Kidney (tissue), 13 donors: ENCODE measurements at regions not wholly inside any gene's neighbourhood (a gene's known extent, or its start where the extent isn't known, plus 50 kb on each side); places are given as distances from the start of the nearest gene placed in this dataset.

Experiments
- DNase-seq, 5 donors: peaks; one replicate each; pipeline ENCODE4 v3.0.0-alpha.2; 2013 to 2020
- FAIRE-seq: peaks from 2 replicates; lab custom pipeline; 2012; peaks lifted over from hg19 to GRCh38; lab: Jason Lieb, UNC
- H3K27ac ChIP-seq, 2 donors: one replicate each; pipeline ENCODE4 v1.7.0; 2013; ENCODE audit warnings: low read depth in 2 of 2, low read length in 2 of 2, inconsistent platforms in 1 of 2
- H3K27me3 ChIP-seq: one replicate; pipeline ENCODE4 v1.7.1; 2013; ENCODE audit warnings: low read length, inconsistent platforms; ENCODE audit not compliant: control insufficient read depth, insufficient read depth
- H3K36me3 ChIP-seq, 3 donors: one replicate each; pipeline versions ENCODE4 v1.7.0 to v1.7.1; 2013; ENCODE audit warnings: low read length in 3 of 3, control low read depth in 1 of 3, inconsistent platforms in 1 of 3; ENCODE audit not compliant: insufficient read depth in 3 of 3, control insufficient read depth in 2 of 3
- H3K4me1 ChIP-seq, 3 donors: one replicate each; pipeline versions ENCODE4 v1.7.0 to v1.7.1; 2013; ENCODE audit warnings: low read length in 3 of 3, inconsistent platforms in 1 of 3, low read depth in 1 of 3; ENCODE audit not compliant: control insufficient read depth in 2 of 3, insufficient read depth in 2 of 3
- H3K4me3 ChIP-seq, 3 donors: one replicate each; pipeline versions ENCODE4 v1.7.0 to v1.8.1; 2013; ENCODE audit warnings: low read length in 3 of 3, control low read depth in 1 of 3, inconsistent platforms in 1 of 3
- H3K9ac ChIP-seq, 3 donors: one replicate each; pipeline versions ENCODE4 v1.7.0 to v1.7.1; 2013; ENCODE audit warnings: low read length in 3 of 3, control low read depth in 1 of 3, inconsistent platforms in 1 of 3
- H3K9me3 ChIP-seq, 3 donors: one replicate each; pipeline versions ENCODE4 v1.7.0 to v1.7.1; 2013; ENCODE audit warnings: low read length in 3 of 3, control low read depth in 1 of 3, inconsistent platforms in 1 of 3; ENCODE audit not compliant: control insufficient read depth in 2 of 3, insufficient read depth in 1 of 3
- CTCF ChIP-seq: IDR thresholded peaks from 3 replicates; pipeline ENCODE4 v1.5.1; 2012; ENCODE audit warnings: mild to moderate bottlenecking, moderate library complexity, borderline replicate concordance; ENCODE audit not compliant: insufficient read depth; ENCODE audit errors: extremely low read depth
- intact Hi-C: fragments of 100-400 bp; cut with DNase I; formaldehyde crosslinking; loops from one replicate; pipeline ENCODE4 v1.11.1; 2022
- donor health status: control.
- donor health status: control.
- donor health status: control.
- donor health status: control.
- donor health status: control.
- donor health status: DM: yes; HTN: yes; CAD: no.
- donor health status: Normal renal cell carcinoma (clear cell type).

GRCh38 chr2:21694079-21694878, 570.5 kb downstream of the TDRD15 start:
- no peak for TF ChIP-seq CTCF
- no peaks in the 10 kb centered on the region for H3K4me1 ChIP-seq
- H3K9me3 ChIP-seq = no peaks in the 10 kb centered on the region
- H3K27me3 ChIP-seq = no peaks in the 10 kb centered on the region
- DNase-seq (no peak), FAIRE-seq (no peak)
- no peaks in the 10 kb centered on the region for H3K36me3 ChIP-seq
- no peak overlapping the region for H3K27ac ChIP-seq
- H3K4me3 ChIP-seq = no peak overlapping the region
- intact Hi-C loops = no loop called here
- no peak overlapping the region for H3K9ac ChIP-seq

GRCh38 chr2:21696900-21697299, 573.1 kb downstream of the TDRD15 start:
- no peaks in the 10 kb centered on the region for H3K4me1 ChIP-seq
- no peaks in the 10 kb centered on the region for H3K36me3 ChIP-seq
- H3K4me3 ChIP-seq = no peak overlapping the region
- TF ChIP-seq CTCF = no peak
- H3K27ac ChIP-seq = no peak overlapping the region
- H3K9ac ChIP-seq = no peak overlapping the region
- no peaks in the 10 kb centered on the region for H3K9me3 ChIP-seq
- FAIRE-seq = no peak
- intact Hi-C loops = no loop called here
- DNase-seq = no peak
- H3K27me3 ChIP-seq = no peaks in the 10 kb centered on the region

- no peaks in the 10 kb centered on the region for H3K9me3 ChIP-seq
- DNase-seq (no peak), FAIRE-seq (no peak)
- no peaks in the 10 kb centered on the region for H3K27me3 ChIP-seq
- H3K9ac ChIP-seq = no peak overlapping the region
- no peak overlapping the region for H3K27ac ChIP-seq
- intact Hi-C loops = no loop called here
- H3K4me3 ChIP-seq = no peak overlapping the region
- H3K4me1 ChIP-seq = no peaks in the 10 kb centered on the region
- no peak for TF ChIP-seq CTCF
- no peaks in the 10 kb centered on the region for H3K36me3 ChIP-seq
Measured at GRCh38 chr2:21700644-21701043, 576.9 kb downstream of the TDRD15 start.
